GM23248 (cell line): ENCODE measurements at regions not wholly inside any gene's neighbourhood (a gene's known extent, or its start where the extent isn't known, plus 50 kb on each side); places are given as distances from the start of the nearest gene placed in this dataset.

Experiments used
- EZH2 ChIP-seq: fragments of 200-600 bp; sonication (generic); IDR thresholded peaks from 2 replicates; pipeline ENCODE4 v1.6.1; 2018; ENCODE audit warnings: antibody characterized with exemption, mild to moderate bottlenecking; ENCODE audit not compliant: insufficient read depth, poor library complexity, severe bottlenecking
- EZH2phosphoT487 ChIP-seq: fragments of 200-600 bp; sonication (generic); IDR thresholded peaks from 2 replicates; pipeline ENCODE4 v1.6.1; 2018; ENCODE audit warnings: antibody characterized with exemption, moderate library complexity, mild to moderate bottlenecking, low read depth; ENCODE audit not compliant: insufficient read depth

DNA sequence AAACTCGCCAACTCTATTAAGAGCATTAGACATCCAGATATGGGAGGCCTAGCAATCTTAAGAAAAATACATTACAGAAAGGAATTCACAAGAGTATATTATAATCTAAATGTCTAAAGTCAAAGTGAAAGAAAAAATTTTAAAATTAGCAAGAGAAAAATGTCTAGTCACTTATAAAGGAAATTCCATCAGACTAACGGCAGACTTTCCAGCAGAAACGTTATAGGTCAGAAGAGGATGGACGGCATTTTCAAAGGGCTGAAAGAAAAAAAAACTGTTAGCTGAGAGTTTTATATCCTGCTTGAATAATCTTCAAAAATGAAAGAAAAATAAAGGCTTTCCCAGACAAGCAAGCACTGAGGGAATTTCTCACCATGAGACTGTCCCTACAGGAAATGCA is 269.0 kb downstream of the HDGFL1 start:
- no peak for TF ChIP-seq EZH2phosphoT487
- no peak for TF ChIP-seq EZH2
